ENCODE measurements at regions not wholly inside any gene's neighbourhood (a gene's known extent, or its start where the extent isn't known, plus 50 kb on each side); places are given as distances from the start of the nearest gene placed in this dataset.

- TF ChIP-seq CTCF (conservative IDR thresholded peaks at IDR 0.05 in 1 of 2, IDR thresholded peaks at IDR 0.05 in 1 of 2; ENCODE audit: extremely low read depth in 1 of 2, insufficient read depth in 1 of 2, low read depth in 1 of 2, low read length in 2 of 2) (no peak), EZH2 (IDR thresholded peaks at IDR 0.05; ENCODE audit: borderline replicate concordance, low read length) (no peak)
Observed at GRCh38 chr1:87176514-87176913, 152.2 kb upstream of the LMO4 start.
